ENCODE measurements at regions not wholly inside any gene's neighbourhood (a gene's known extent, or its start where the extent isn't known, plus 50 kb on each side); places are given as distances from the start of the nearest gene placed in this dataset.

- no peaks in the 10 kb centered on the region for H3K36me3 ChIP-seq
- TF ChIP-seq POLR2AphosphoS5 (IDR thresholded peaks at IDR 0.05) = no peak
- TF ChIP-seq POLR2A (IDR thresholded peaks at IDR 0.05) = no peak
- TF ChIP-seq CTCF (IDR thresholded peaks at IDR 0.05) = no peak
- TF ChIP-seq EP300 (IDR thresholded peaks at IDR 0.05) = no peak
- no peaks in the 10 kb centered on the region for H3K4me1 ChIP-seq
- H3K9me3 ChIP-seq = no peaks in the 10 kb centered on the region
- DNase-seq = no peak
- H3K27ac ChIP-seq = no peak overlapping the region
- intact Hi-C loops (cut with DNase I) = no loop called here
- H3K27me3 ChIP-seq = no peaks in the 10 kb centered on the region
- WGBS, 2 donors = 82 to 83% methylated on average over 3 of the region's 3 CpGs
- no peak overlapping the region for H3K4me3 ChIP-seq
Measured at GRCh38 chr5:84614906-84615305, 230.2 kb upstream of the EDIL3 start.

GRCh38 chr5:84606784-84607183 lies 222.1 kb upstream of the EDIL3 start:
- intact Hi-C loops (cut with DNase I) = no loop called here
- Histone ChIP-seq H3K36me3 (no peaks in the 10 kb centered on the region), H3K27ac (no peak overlapping the region), H3K4me3 (no peak overlapping the region), H3K9me3 (no peaks in the 10 kb centered on the region), H3K4me1 (peaks cover 0 to 11% (median 2%) of the 10 kb centered on the region in 4 donors), H3K27me3 (no peaks in the 10 kb centered on the region)
- WGBS, 2 donors = 66 to 80% methylated on average over 5 of the region's 5 CpGs
- DNase-seq = no peak
- no peak for TF ChIP-seq POLR2A (IDR thresholded peaks at IDR 0.05)
- no peak for TF ChIP-seq CTCF (IDR thresholded peaks at IDR 0.05)
- TF ChIP-seq POLR2AphosphoS5 (IDR thresholded peaks at IDR 0.05) = no peak
- TF ChIP-seq EP300 (IDR thresholded peaks at IDR 0.05) = no peak

GRCh38 chr5:84605241-84605640 lies 220.6 kb upstream of the EDIL3 start:
- Histone ChIP-seq H3K9me3 (no peaks in the 10 kb centered on the region), H3K4me1 (peaks cover 0 to 11% (median 2%) of the 10 kb centered on the region in 4 donors), H3K27ac (no peak overlapping the region), H3K27me3 (no peaks in the 10 kb centered on the region), H3K4me3 (no peak overlapping the region), H3K36me3 (no peaks in the 10 kb centered on the region)
- WGBS, 2 donors = 73 to 93% methylated on average over 3 of the region's 3 CpGs
- intact Hi-C loops (cut with DNase I) = no loop called here
- TF ChIP-seq CTCF (IDR thresholded peaks at IDR 0.05) (no peak), POLR2AphosphoS5 (IDR thresholded peaks at IDR 0.05) (no peak), POLR2A (IDR thresholded peaks at IDR 0.05) (no peak), EP300 (IDR thresholded peaks at IDR 0.05) (no peak)
- no peak for DNase-seq

- Histone ChIP-seq H3K27ac (no peak overlapping the region), H3K4me3 (no peak overlapping the region), H3K36me3 (no peaks in the 10 kb centered on the region), H3K4me1 (peaks cover 0 to 11% (median 2%) of the 10 kb centered on the region in 4 donors), H3K9me3 (no peaks in the 10 kb centered on the region), H3K27me3 (no peaks in the 10 kb centered on the region)
- no peak for TF ChIP-seq POLR2A (IDR thresholded peaks at IDR 0.05)
- WGBS, 2 donors = 76% methylated on average over 3 of the region's 3 CpGs
- intact Hi-C loops (cut with DNase I) = no loop called here
- DNase-seq = no peak
Measured at GRCh38 chr5:84603568-84604185, 219.0 kb upstream of the EDIL3 start.

GRCh38 chr5:84602371-84602771 lies 217.7 kb upstream of the EDIL3 start:
- H3K27me3 ChIP-seq = no peaks in the 10 kb centered on the region
- intact Hi-C loops (cut with DNase I) = no loop called here
- no peak overlapping the region for H3K27ac ChIP-seq
- no peak overlapping the region for H3K4me3 ChIP-seq
- no peak for TF ChIP-seq EP300 (IDR thresholded peaks at IDR 0.05)
- TF ChIP-seq POLR2A (IDR thresholded peaks at IDR 0.05) = no peak
- no peak for TF ChIP-seq POLR2AphosphoS5 (IDR thresholded peaks at IDR 0.05)
- no peak for TF ChIP-seq CTCF (IDR thresholded peaks at IDR 0.05)
- WGBS, 2 donors = 78 to 81% methylated on average over 1 of the region's 1 CpG
- no peaks in the 10 kb centered on the region for H3K9me3 ChIP-seq
- H3K36me3 ChIP-seq = no peaks in the 10 kb centered on the region
- DNase-seq = no peak
- H3K4me1 ChIP-seq = peaks cover 0 to 11% (median 2%) of the 10 kb centered on the region in 4 donors

Data from sigmoid colon (tissue), 6 donors.